Erythroblast (primary cell): ENCODE measurements at regions not wholly inside any gene's neighbourhood (a gene's known extent, or its start where the extent isn't known, plus 50 kb on each side); places are given as distances from the start of the nearest gene placed in this dataset.

ENCODE experiments used
- DNase-seq, 2 experiments: peaks; one replicate each; lab custom pipeline; 2025; lab: John Stamatoyannopoulos, UW
- GATA1 ChIP-seq: IDR thresholded peaks from 2 replicates; pipeline ENCODE4 v1.6.1; 2011; ENCODE audit warnings: low read depth, mild to moderate bottlenecking, control low read depth, low read length, moderate library complexity
- POLR2A ChIP-seq: IDR thresholded peaks from 2 replicates; pipeline ENCODE4 v1.6.1; 2011; ENCODE audit warnings: mild to moderate bottlenecking, low read length

GRCh38 chr17:53891726-53892125 lies 69.0 kb downstream of the KIF2B start:
- no peak for TF ChIP-seq GATA1
- no peak for TF ChIP-seq POLR2A
- DNase-seq = no peak

DNA sequence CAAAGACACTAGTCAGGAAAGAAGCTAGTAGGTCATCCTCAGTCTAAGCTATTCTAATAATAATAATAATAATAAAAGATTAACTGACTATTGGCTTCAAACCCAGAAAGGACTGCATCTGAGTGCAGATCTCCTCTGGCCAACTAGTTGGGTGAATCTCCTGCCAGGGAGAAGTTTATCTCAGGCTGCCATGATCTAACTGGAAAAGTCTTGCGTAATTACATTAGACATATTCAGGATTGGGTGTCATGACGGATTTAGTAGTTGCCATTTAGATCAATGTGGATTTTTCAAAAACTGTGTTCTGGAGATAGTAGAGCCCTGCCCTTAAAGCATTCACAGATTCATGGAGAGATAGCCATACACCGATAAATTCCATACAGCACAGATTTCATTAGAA lies 69.5 kb downstream of the KIF2B start:
- TF ChIP-seq GATA1 (no peak), POLR2A (no peak)
- no peak for DNase-seq

DNA sequence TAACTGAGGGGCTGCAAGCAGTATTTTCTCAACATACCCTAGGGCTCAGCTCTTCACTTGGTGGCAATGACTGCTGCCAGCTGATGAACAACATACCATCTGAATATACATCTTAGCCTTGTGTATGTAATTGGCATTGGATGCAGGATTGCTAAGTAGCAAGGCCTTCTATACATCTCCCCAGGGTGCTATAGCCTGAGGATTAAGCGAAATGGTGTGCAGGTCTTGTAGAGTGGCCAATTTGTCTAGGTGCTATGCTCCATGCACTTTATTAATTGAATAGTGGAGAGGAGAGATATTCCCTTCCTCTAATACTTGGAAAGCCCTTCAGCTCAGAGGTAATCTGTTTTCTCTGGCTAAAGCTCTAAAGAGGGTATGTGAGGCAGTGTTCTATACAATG lies 71.9 kb downstream of the KIF2B start:
- TF ChIP-seq GATA1 (no peak), POLR2A (no peak)
- DNase-seq = no peak

DNA sequence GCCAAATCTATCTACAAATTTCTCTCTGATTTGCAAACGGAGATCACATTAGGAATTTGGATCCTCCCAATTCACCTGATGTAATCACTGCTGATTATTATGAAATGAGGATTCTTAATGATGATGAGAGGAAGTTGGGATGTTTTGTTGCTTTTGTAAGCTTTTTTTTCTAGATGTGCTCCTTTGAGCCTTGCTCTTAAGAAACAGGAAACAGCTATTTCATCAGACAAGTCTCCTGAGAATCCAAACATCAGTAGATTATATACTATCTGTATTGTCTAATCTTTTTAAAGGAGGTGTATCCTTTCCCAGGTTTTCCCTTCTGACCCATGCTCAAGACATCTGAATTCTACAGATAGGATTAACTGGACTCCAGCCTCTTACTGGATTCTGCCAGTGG lies 73.3 kb downstream of the KIF2B start:
- TF ChIP-seq POLR2A = no peak
- no peak for TF ChIP-seq GATA1
- no peak for DNase-seq

DNA sequence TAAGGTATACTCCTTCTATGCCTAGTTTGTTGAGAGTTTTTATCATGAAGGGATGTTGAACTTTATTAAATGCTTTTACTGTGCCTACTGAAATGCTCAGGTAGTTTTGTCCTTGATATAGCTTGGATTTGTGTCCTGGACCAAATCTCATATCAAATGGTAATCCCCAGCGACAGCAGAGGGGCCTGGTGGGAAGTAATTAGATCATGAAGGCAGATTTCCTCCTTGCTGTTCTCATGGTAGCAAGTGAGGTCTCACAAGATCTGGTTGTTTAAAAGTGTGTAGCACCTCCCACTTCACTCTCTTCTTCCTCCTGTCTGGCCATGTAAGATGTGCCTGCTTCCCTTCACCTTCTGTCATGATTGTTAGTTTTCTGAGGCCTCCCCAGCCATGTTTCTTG lies 78.2 kb downstream of the KIF2B start:
- TF ChIP-seq POLR2A = no peak
- TF ChIP-seq GATA1 = no peak
- no peak for DNase-seq

- DNase-seq = no peak
- TF ChIP-seq POLR2A (no peak), GATA1 (no peak)
Observed at GRCh38 chr17:53907435-53907834, 84.7 kb downstream of the KIF2B start.

GRCh38 chr17:53909802-53910201 lies 87.1 kb downstream of the KIF2B start:
- TF ChIP-seq POLR2A = no peak
- TF ChIP-seq GATA1 = no peak

GRCh38 chr17:53912117-53912516 lies 89.4 kb downstream of the KIF2B start:
- DNase-seq = no peak

More at GRCh38 chr17:53909802-53910201, 87.1 kb downstream of the KIF2B start:
- DNase-seq = no peak

DNA sequence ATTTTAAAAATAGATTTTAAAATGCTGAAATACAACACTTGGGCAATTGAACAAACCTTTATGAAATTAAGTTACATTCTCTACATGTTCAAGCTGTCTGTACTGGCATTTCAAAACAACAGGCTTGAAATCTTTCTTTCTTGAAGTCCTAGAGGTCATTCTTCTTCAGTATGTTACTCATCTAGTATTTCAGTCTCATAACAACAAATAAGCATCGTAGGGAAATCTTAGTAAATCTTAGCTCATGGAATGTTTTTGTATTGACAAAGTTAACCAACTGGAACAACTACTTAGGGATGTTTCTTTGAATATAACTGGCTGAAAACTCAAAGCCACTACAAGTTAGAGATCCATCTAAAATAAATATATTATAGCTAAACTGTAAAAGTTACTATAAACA lies 96.6 kb downstream of the KIF2B start:
- no peak for DNase-seq
- no peak for TF ChIP-seq POLR2A
- no peak for TF ChIP-seq GATA1

More at GRCh38 chr17:53912117-53912516, 89.4 kb downstream of the KIF2B start:
- no peak for TF ChIP-seq GATA1
- no peak for TF ChIP-seq POLR2A

GRCh38 chr17:53924530-53925455 lies 102.1 kb downstream of the KIF2B start:
- no peak for DNase-seq
- TF ChIP-seq POLR2A (no peak), GATA1 (no peak)

GRCh38 chr17:53932386-53932785 lies 109.7 kb downstream of the KIF2B start:
- TF ChIP-seq GATA1 (no peak), POLR2A (no peak)
- no peak for DNase-seq

DNA sequence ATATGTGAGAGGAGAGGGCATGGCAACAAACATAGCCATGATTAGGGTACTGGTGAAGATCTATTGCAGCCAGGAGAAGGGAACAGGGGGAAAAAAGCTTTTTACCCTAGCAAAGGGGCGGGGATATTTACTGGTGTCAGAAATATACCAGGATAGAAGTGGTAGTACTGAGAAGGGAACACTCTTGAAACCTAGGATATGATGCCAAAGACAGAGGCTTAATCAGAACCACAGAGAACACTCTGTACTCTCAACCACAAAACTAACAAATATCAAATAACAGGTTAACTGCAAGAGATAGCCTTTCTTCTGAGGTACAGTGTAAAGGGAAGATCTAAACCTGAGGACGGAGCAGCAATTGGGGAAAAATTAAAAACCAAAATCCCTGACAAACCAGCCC lies 112.2 kb downstream of the KIF2B start:
- TF ChIP-seq GATA1 (no peak), POLR2A (no peak)
- DNase-seq = no peak

GRCh38 chr17:53941231-53941630 lies 118.5 kb downstream of the KIF2B start:
- no peak for TF ChIP-seq POLR2A
- TF ChIP-seq GATA1 = no peak
- no peak for DNase-seq

DNA sequence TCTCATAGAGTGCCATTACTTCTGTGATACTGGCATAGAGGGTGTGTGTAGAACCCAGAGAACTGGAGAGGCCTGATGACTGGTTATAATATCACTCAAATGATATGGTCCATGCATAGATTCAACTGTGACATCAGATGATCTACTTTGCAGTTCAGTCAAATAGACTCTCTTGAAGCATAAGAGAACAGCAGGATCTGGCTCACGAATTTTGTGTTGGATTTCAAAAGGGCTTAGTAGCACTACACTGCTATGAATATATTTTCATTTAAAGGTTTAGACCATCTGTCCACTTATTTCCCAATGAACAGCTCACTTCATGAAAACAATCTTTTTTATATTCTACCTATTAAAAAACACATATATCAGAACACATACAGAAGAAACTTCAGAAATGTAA lies 119.7 kb downstream of the KIF2B start:
- no peak for TF ChIP-seq GATA1
- no peak for TF ChIP-seq POLR2A
- DNase-seq = no peak

GRCh38 chr17:53942898-53943297 lies 120.2 kb downstream of the KIF2B start:
- DNase-seq = no peak
- TF ChIP-seq GATA1 (no peak), POLR2A (no peak)

DNA sequence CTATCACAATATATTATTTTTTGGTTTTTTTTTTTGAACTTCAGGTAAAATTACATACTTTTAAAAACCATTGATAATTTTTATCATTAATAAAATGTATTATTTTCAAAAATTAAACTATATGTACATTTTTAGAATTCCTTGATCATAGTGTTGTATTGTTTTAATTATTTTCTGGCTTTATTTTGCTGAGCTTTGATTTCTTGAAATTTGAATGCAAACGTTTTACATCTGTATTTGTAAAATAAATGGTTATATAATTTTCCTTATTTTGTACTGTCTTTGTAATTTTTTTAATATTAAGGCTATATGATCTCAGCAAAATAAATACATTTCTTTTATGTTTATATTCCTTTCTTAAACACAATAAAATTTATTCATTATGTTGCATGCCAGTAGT lies 125.6 kb downstream of the KIF2B start:
- no peak for TF ChIP-seq POLR2A
- no peak for TF ChIP-seq GATA1
- DNase-seq = no peak
